OCI-LY7 (cell line): ENCODE measurements at regions not wholly inside any gene's neighbourhood (a gene's known extent, or its start where the extent isn't known, plus 50 kb on each side); places are given as distances from the start of the nearest gene placed in this dataset.

ENCODE experiments used
- BruUV-seq: library from RNA; stranded (reverse); fragments of 400-500 nt; replicated peaks from 2 replicates; lab custom pipeline; 2021; lab: Mats Ljungman, UMichigan
- CTCF ChIA-PET: fragments of 300-600 bp; sonication (Branson Sonifier 250); formaldehyde crosslinking; loops from one replicate; lab custom pipeline; 2022; ENCODE audit warnings: antibody characterized with exemption; ENCODE audit not compliant: unreplicated experiment; lab: Charles Lee
- POLR2A ChIA-PET: fragments of 300-600 bp; sonication (Branson Sonifier 250); formaldehyde crosslinking; loops from one replicate; lab custom pipeline; 2022; ENCODE audit warnings: antibody characterized with exemption; lab: Charles Lee
- DNase-seq: peaks from one replicate; pipeline ENCODE4 v3.0.0-alpha.2; 2015; ENCODE audit warnings: low spot score
- H2AFZ ChIP-seq: fragments of 200-600 bp; sonication (generic), shearing (Covaris generic); 2 replicates; pipeline ENCODE4 v1.6.1; 2014; ENCODE audit warnings: mild to moderate bottlenecking, antibody characterized with exemption, low read length, moderate library complexity
- H3K27ac ChIP-seq: fragments of 200-600 bp; sonication (generic); 2 replicates; pipeline ENCODE4 v1.5.1; 2014; ENCODE audit warnings: mixed run types, low read depth, mild to moderate bottlenecking, moderate library complexity, low read length, inconsistent platforms; ENCODE audit not compliant: poor library complexity, severe bottlenecking
- H3K36me3 ChIP-seq: fragments of 200-600 bp; sonication (generic); 2 replicates; pipeline ENCODE4 v1.6.1; 2014; ENCODE audit warnings: mild to moderate bottlenecking, antibody characterized with exemption, low read length, moderate library complexity, mixed read lengths; ENCODE audit not compliant: insufficient read depth
- H3K4me1 ChIP-seq: fragments of 200-600 bp; sonication (generic); 2 replicates; pipeline ENCODE4 v1.5.1; 2014; ENCODE audit warnings: mild to moderate bottlenecking, low read length; ENCODE audit not compliant: insufficient read depth, poor library complexity, severe bottlenecking
- H3K4me2 ChIP-seq: fragments of 200-600 bp; sonication (generic); 2 replicates; pipeline ENCODE4 v1.6.1; 2014; ENCODE audit warnings: mild to moderate bottlenecking, low read length
- H3K4me3 ChIP-seq: fragments of 200-600 bp; sonication (generic); 2 replicates; pipeline ENCODE4 v1.5.1; 2014; ENCODE audit warnings: mild to moderate bottlenecking, low read depth, low read length; ENCODE audit not compliant: poor library complexity, severe bottlenecking
- H3K79me2 ChIP-seq: fragments of 200-600 bp; sonication (generic); 2 replicates; pipeline ENCODE4 v1.6.1; 2016; ENCODE audit warnings: low read depth, mild to moderate bottlenecking, low read length, moderate library complexity, mixed read lengths; ENCODE audit not compliant: insufficient read depth
- H3K9me2 ChIP-seq: fragments of 200-600 bp; sonication (generic); 2 replicates; pipeline ENCODE4 v1.6.1; 2016; ENCODE audit warnings: mild to moderate bottlenecking, low read length, mixed read lengths; ENCODE audit not compliant: insufficient read depth
- H3K9me3 ChIP-seq: fragments of 200-600 bp; sonication (generic); 2 replicates; pipeline ENCODE4 v1.6.1; 2014; ENCODE audit warnings: mild to moderate bottlenecking, mixed run types, low read length, mixed read lengths
- H4K20me1 ChIP-seq: fragments of 200-600 bp; sonication (generic); 2 replicates; pipeline ENCODE4 v1.6.1; 2014; ENCODE audit warnings: mild to moderate bottlenecking, antibody characterized with exemption, low read length, moderate library complexity, mixed read lengths; ENCODE audit not compliant: insufficient read depth
- CTCF ChIP-seq: fragments of 200-600 bp; sonication (generic); conservative IDR thresholded peaks from 2 replicates; pipeline ENCODE4 v1.5.1; 2014; ENCODE audit warnings: mild to moderate bottlenecking, antibody characterized with exemption, low read length, moderate library complexity, mixed read lengths
- EZH2phosphoT487 ChIP-seq: fragments of 200-600 bp; sonication (generic); IDR thresholded peaks from 2 replicates; pipeline ENCODE4 v1.6.1; 2018; ENCODE audit warnings: low read depth, borderline replicate concordance, mild to moderate bottlenecking, mixed run types, antibody characterized with exemption, low read length, moderate library complexity, mixed read lengths
- intact Hi-C: fragments of 100-400 bp; cut with micrococcal nuclease; formaldehyde crosslinking; loops from one replicate; pipeline ENCODE4 v1.10.0; 2022; ENCODE audit not compliant: unreplicated experiment

GRCh38 chr12:83365317-83365716 is 678.6 kb downstream of the TMTC2 start:
- Histone ChIP-seq H3K79me2 (no peaks in the 10 kb centered on the region), H4K20me1 (no peaks in the 10 kb centered on the region), H3K4me2 (no peak overlapping the region), H3K4me3 (no peak overlapping the region), H3K9me3 (no peaks in the 10 kb centered on the region), H3K4me1 (no peaks in the 10 kb centered on the region), H3K36me3 (no peaks in the 10 kb centered on the region), H2AFZ (no peak overlapping the region), H3K9me2 (no peaks in the 10 kb centered on the region), H3K27ac (no peak overlapping the region)
- DNase-seq: no peak
- BruUV-seq: no TSS peak
- TF ChIP-seq EZH2phosphoT487 (no peak), CTCF (no peak)
- CTCF ChIA-PET: no interaction called here
- intact Hi-C loops: no loop called here
- POLR2A ChIA-PET: no interaction called here

GRCh38 chr12:83361475-83361874 is 674.8 kb downstream of the TMTC2 start:
- no peak for DNase-seq
- CTCF ChIA-PET: no interaction called here
- Histone ChIP-seq H3K9me2 (no peaks in the 10 kb centered on the region), H3K27ac (no peak overlapping the region), H3K4me3 (no peak overlapping the region), H3K79me2 (no peaks in the 10 kb centered on the region), H3K4me2 (no peak overlapping the region), H3K36me3 (no peaks in the 10 kb centered on the region), H4K20me1 (no peaks in the 10 kb centered on the region), H3K9me3 (no peaks in the 10 kb centered on the region), H2AFZ (no peak overlapping the region), H3K4me1 (no peaks in the 10 kb centered on the region)
- no TSS peak for BruUV-seq
- no peak for TF ChIP-seq EZH2phosphoT487
- TF ChIP-seq CTCF: no peak
- POLR2A ChIA-PET: no interaction called here
- intact Hi-C loops: no loop called here

- H3K4me2 ChIP-seq: no peak overlapping the region
- H3K27ac ChIP-seq: no peak overlapping the region
- H3K9me2 ChIP-seq: no peaks in the 10 kb centered on the region
- intact Hi-C loops: no loop called here
- POLR2A ChIA-PET: no interaction called here
- H3K9me3 ChIP-seq: no peaks in the 10 kb centered on the region
- H3K4me1 ChIP-seq: no peaks in the 10 kb centered on the region
- no TSS peak for BruUV-seq
- DNase-seq: no peak
- H3K36me3 ChIP-seq: no peaks in the 10 kb centered on the region
- no peaks in the 10 kb centered on the region for H4K20me1 ChIP-seq
- CTCF ChIA-PET: no interaction called here
- H3K79me2 ChIP-seq: no peaks in the 10 kb centered on the region
- TF ChIP-seq CTCF (no peak), EZH2phosphoT487 (no peak)
- H2AFZ ChIP-seq: no peak overlapping the region
- H3K4me3 ChIP-seq: no peak overlapping the region
These were observed 674.4 kb downstream of the TMTC2 start for GRCh38 chr12:83361071-83361470.
